ENCODE measurements at regions not wholly inside any gene's neighbourhood (a gene's known extent, or its start where the extent isn't known, plus 50 kb on each side); places are given as distances from the start of the nearest gene placed in this dataset.

- Histone ChIP-seq H3K9ac (ENCODE audit: low read length) (no peak overlapping the region), H3K4me2 (ENCODE audit: low read depth, low read length, poor library complexity, severe bottlenecking) (no peak overlapping the region), H3K27me3 (ENCODE audit: low read length) (no peaks in the 10 kb centered on the region), H3K4me3 (ENCODE audit: insufficient read depth, low read length, poor library complexity, severe bottlenecking) (no peak overlapping the region), H3K9me3 (ENCODE audit: insufficient read depth, low read length) (no peaks in the 10 kb centered on the region), H3K36me3 (ENCODE audit: low read length) (no peaks in the 10 kb centered on the region), H4K20me1 (ENCODE audit: low read depth, low read length) (no peaks in the 10 kb centered on the region), H2AFZ (ENCODE audit: low read depth, low read length, severe bottlenecking) (no peak overlapping the region), H3K27ac (ENCODE audit: low read depth, low read length) (no peak overlapping the region), H3K9me2 (replicated peaks; ENCODE audit: insufficient read depth, low read length) (no peaks in the 10 kb centered on the region), H3K79me2 (ENCODE audit: insufficient read depth, low read length) (no peaks in the 10 kb centered on the region), H3F3A (ENCODE audit: insufficient read depth) (no peaks in the 10 kb centered on the region)
- TF ChIP-seq CTCF (IDR thresholded peaks at IDR 0.05; ENCODE audit: insufficient read depth, low read length, poor library complexity, severe bottlenecking) (no peak), EZH2phosphoT487 (conservative IDR thresholded peaks at IDR 0.05; ENCODE audit: low read length) (no peak)
These were observed 108.9 kb upstream of the PROK2 start for GRCh38 chr3:71893702-71894479.

- Histone ChIP-seq H3K27me3 (ENCODE audit: low read length) (no peaks in the 10 kb centered on the region), H3F3A (ENCODE audit: insufficient read depth) (no peaks in the 10 kb centered on the region), H3K36me3 (ENCODE audit: low read length) (no peaks in the 10 kb centered on the region), H3K4me2 (ENCODE audit: low read depth, low read length, poor library complexity, severe bottlenecking) (no peak overlapping the region), H2AFZ (ENCODE audit: low read depth, low read length, severe bottlenecking) (no peak overlapping the region), H3K79me2 (ENCODE audit: insufficient read depth, low read length) (no peaks in the 10 kb centered on the region), H4K20me1 (ENCODE audit: low read depth, low read length) (no peaks in the 10 kb centered on the region), H3K9me3 (ENCODE audit: insufficient read depth, low read length) (no peaks in the 10 kb centered on the region), H3K9ac (ENCODE audit: low read length) (no peak overlapping the region), H3K27ac (ENCODE audit: low read depth, low read length) (no peak overlapping the region), H3K9me2 (replicated peaks; ENCODE audit: insufficient read depth, low read length) (no peaks in the 10 kb centered on the region), H3K4me3 (ENCODE audit: insufficient read depth, low read length, poor library complexity, severe bottlenecking) (no peak overlapping the region)
- TF ChIP-seq EZH2phosphoT487 (conservative IDR thresholded peaks at IDR 0.05; ENCODE audit: low read length) (no peak), CTCF (IDR thresholded peaks at IDR 0.05; ENCODE audit: insufficient read depth, low read length, poor library complexity, severe bottlenecking) (no peak)
These were observed 108.2 kb upstream of the PROK2 start for GRCh38 chr3:71893122-71893521.

GRCh38 chr3:71891483-71891882 lies 106.5 kb upstream of the PROK2 start:
- Histone ChIP-seq H3K9ac (ENCODE audit: low read length) (no peak overlapping the region), H3K79me2 (ENCODE audit: insufficient read depth, low read length) (no peaks in the 10 kb centered on the region), H2AFZ (ENCODE audit: low read depth, low read length, severe bottlenecking) (no peak overlapping the region), H4K20me1 (ENCODE audit: low read depth, low read length) (no peaks in the 10 kb centered on the region), H3K4me2 (ENCODE audit: low read depth, low read length, poor library complexity, severe bottlenecking) (no peak overlapping the region), H3K9me2 (replicated peaks; ENCODE audit: insufficient read depth, low read length) (no peaks in the 10 kb centered on the region), H3F3A (ENCODE audit: insufficient read depth) (no peaks in the 10 kb centered on the region), H3K36me3 (ENCODE audit: low read length) (no peaks in the 10 kb centered on the region), H3K4me3 (ENCODE audit: insufficient read depth, low read length, poor library complexity, severe bottlenecking) (no peak overlapping the region), H3K27ac (ENCODE audit: low read depth, low read length) (no peak overlapping the region), H3K27me3 (ENCODE audit: low read length) (no peaks in the 10 kb centered on the region), H3K9me3 (ENCODE audit: insufficient read depth, low read length) (no peaks in the 10 kb centered on the region)
- TF ChIP-seq CTCF (IDR thresholded peaks at IDR 0.05; ENCODE audit: insufficient read depth, low read length, poor library complexity, severe bottlenecking) = no peak
- TF ChIP-seq EZH2phosphoT487 (conservative IDR thresholded peaks at IDR 0.05; ENCODE audit: low read length) = no peak

Data from SU-DHL-6 (cell line).